ENCODE measurements at regions not wholly inside any gene's neighbourhood (a gene's known extent, or its start where the extent isn't known, plus 50 kb on each side); places are given as distances from the start of the nearest gene placed in this dataset.

GRCh38 chr4:173685831-173686210, 155.8 kb upstream of the HAND2 start:
- no peak for TF ChIP-seq FOXP2 (optimal IDR thresholded peaks at IDR 0.05; ENCODE audit: borderline replicate concordance, extremely low read depth, extremely low read length, insufficient read depth)
- no peak for TF ChIP-seq POLR2AphosphoS5 (IDR thresholded peaks at IDR 0.05; ENCODE audit: low read depth, low read length)
- TF ChIP-seq REST (IDR thresholded peaks at IDR 0.05; ENCODE audit: insufficient read depth in 1 of 2, low read depth in 2 of 2, low read length in 2 of 2) = no peak
- TF ChIP-seq SIN3A (IDR thresholded peaks at IDR 0.05; ENCODE audit: borderline replicate concordance, insufficient read depth, low read length) = no peak
- TF ChIP-seq TAF1 (IDR thresholded peaks at IDR 0.05; ENCODE audit: borderline replicate concordance, insufficient read depth, low read length) = no peak

- TF ChIP-seq FOXP2 (optimal IDR thresholded peaks at IDR 0.05; ENCODE audit: borderline replicate concordance, extremely low read depth, extremely low read length, insufficient read depth) = no peak
- no peak for TF ChIP-seq POLR2AphosphoS5 (IDR thresholded peaks at IDR 0.05; ENCODE audit: low read depth, low read length)
- no peak for TF ChIP-seq REST (IDR thresholded peaks at IDR 0.05; ENCODE audit: insufficient read depth in 1 of 2, low read depth in 2 of 2, low read length in 2 of 2)
- no peak for TF ChIP-seq TAF1 (IDR thresholded peaks at IDR 0.05; ENCODE audit: borderline replicate concordance, insufficient read depth, low read length)
- TF ChIP-seq SIN3A (IDR thresholded peaks at IDR 0.05; ENCODE audit: borderline replicate concordance, insufficient read depth, low read length) = no peak
Observed at GRCh38 chr4:173685165-173685830, 155.3 kb upstream of the HAND2 start.

GRCh38 chr4:173684223-173684622, 154.2 kb upstream of the HAND2 start:
- TF ChIP-seq TAF1 (IDR thresholded peaks at IDR 0.05; ENCODE audit: borderline replicate concordance, insufficient read depth, low read length) (no peak), REST (IDR thresholded peaks at IDR 0.05; ENCODE audit: insufficient read depth in 1 of 2, low read depth in 2 of 2, low read length in 2 of 2) (no peak), SIN3A (IDR thresholded peaks at IDR 0.05; ENCODE audit: borderline replicate concordance, insufficient read depth, low read length) (no peak), FOXP2 (optimal IDR thresholded peaks at IDR 0.05; ENCODE audit: borderline replicate concordance, extremely low read depth, extremely low read length, insufficient read depth) (no peak), POLR2AphosphoS5 (IDR thresholded peaks at IDR 0.05; ENCODE audit: low read depth, low read length) (no peak)

- TF ChIP-seq SIN3A (IDR thresholded peaks at IDR 0.05; ENCODE audit: borderline replicate concordance, insufficient read depth, low read length) = no peak
- no peak for TF ChIP-seq POLR2AphosphoS5 (IDR thresholded peaks at IDR 0.05; ENCODE audit: low read depth, low read length)
- no peak for TF ChIP-seq TAF1 (IDR thresholded peaks at IDR 0.05; ENCODE audit: borderline replicate concordance, insufficient read depth, low read length)
- no peak for TF ChIP-seq FOXP2 (optimal IDR thresholded peaks at IDR 0.05; ENCODE audit: borderline replicate concordance, extremely low read depth, extremely low read length, insufficient read depth)
- no peak for TF ChIP-seq REST (IDR thresholded peaks at IDR 0.05; ENCODE audit: insufficient read depth in 1 of 2, low read depth in 2 of 2, low read length in 2 of 2)
Observed at GRCh38 chr4:173682609-173683008, 152.6 kb upstream of the HAND2 start.

Measured in PFSK-1 (cell line).